Glutamatergic neuron (in vitro differentiated cells): ENCODE measurements at regions not wholly inside any gene's neighbourhood (a gene's known extent, or its start where the extent isn't known, plus 50 kb on each side); places are given as distances from the start of the nearest gene placed in this dataset.
A peak's percentile ranks its signal among the peaks of the same experiment; 100 is the strongest.

Experiments used
- DNase-seq: peaks from one replicate; pipeline ENCODE4 v3.0.0; 2022
- H3K27ac Mint-ChIP-seq: one replicate; pipeline ENCODE4 v1.8.0; 2020; ENCODE audit warnings: mild to moderate bottlenecking, mixed read lengths, inconsistent platforms; ENCODE audit not compliant: unreplicated experiment
- H3K27me3 Mint-ChIP-seq: one replicate; pipeline ENCODE4 v1.8.0; 2020; ENCODE audit warnings: mild to moderate bottlenecking, moderate library complexity, mixed read lengths, inconsistent platforms; ENCODE audit not compliant: unreplicated experiment
- H3K36me3 Mint-ChIP-seq: one replicate; pipeline ENCODE4 v1.8.0; 2020; ENCODE audit warnings: mild to moderate bottlenecking, mixed read lengths, inconsistent platforms; ENCODE audit not compliant: unreplicated experiment
- H3K4me1 Mint-ChIP-seq: one replicate; pipeline ENCODE4 v1.8.0; 2020; ENCODE audit warnings: mild to moderate bottlenecking, low read depth, mixed read lengths, inconsistent platforms; ENCODE audit not compliant: unreplicated experiment
- H3K4me3 Mint-ChIP-seq: one replicate; pipeline ENCODE4 v1.8.0; 2020; ENCODE audit warnings: mild to moderate bottlenecking, mixed read lengths, inconsistent platforms; ENCODE audit not compliant: unreplicated experiment
- H3K9me3 Mint-ChIP-seq: one replicate; pipeline ENCODE4 v1.8.0; 2020; ENCODE audit warnings: mild to moderate bottlenecking, moderate library complexity, mixed read lengths, inconsistent platforms; ENCODE audit not compliant: unreplicated experiment
- TF ChIP-seq, protein P1 (sequence below): fragments of 200-600 bp; sonication (generic); IDR thresholded peaks from one replicate; pipeline ENCODE4 v1.5.0; 2021; ENCODE audit not compliant: partially characterized antibody, unreplicated experiment

DNA sequence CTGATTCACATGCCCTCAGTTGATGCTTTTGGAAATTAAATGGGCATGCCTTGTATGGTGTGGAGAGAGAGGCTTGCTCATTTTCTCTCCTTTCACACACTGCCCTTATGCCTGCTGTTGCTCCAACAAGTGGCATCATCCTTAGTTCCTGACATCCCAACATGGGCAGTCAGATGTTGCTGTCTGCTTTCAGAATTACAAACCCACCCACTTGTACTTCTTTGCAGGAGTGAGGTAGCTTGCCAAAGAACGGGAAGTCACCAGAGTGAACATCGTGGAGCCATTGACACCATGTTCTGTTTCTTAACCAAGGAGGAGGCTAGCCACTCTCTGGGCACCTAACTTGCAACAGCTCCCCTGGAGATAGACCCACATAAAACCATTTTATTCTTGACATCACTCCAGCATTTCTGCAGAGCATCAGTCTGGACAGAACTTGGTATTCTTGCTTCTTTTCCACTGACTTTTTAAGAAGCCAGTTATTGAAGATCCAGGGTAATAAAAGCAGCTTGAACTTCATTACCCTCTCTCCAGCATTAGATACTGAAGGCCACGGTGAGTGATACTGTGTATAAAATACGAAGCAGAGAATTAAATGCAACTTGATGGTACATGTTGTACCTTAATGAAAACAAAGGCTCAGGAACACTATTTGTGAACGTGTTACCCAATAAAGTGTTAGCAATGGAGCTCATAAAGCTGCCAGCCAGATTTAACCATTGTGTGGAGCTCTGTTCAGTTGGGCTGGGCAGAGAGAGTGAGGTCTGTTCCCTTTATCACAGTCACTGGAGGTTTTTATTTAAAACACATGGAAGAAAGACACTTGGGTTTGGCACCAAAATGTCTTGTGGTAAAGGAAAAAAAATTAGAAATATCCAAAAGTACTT is 195.8 kb upstream of the HABP2 start:
- no peak for DNase-seq
- H3K27ac Mint-ChIP-seq = no peak overlapping the region
- H3K4me1 Mint-ChIP-seq = peaks cover 4% of the 10 kb centered on the region
- TF ChIP-seq, protein P1, sequence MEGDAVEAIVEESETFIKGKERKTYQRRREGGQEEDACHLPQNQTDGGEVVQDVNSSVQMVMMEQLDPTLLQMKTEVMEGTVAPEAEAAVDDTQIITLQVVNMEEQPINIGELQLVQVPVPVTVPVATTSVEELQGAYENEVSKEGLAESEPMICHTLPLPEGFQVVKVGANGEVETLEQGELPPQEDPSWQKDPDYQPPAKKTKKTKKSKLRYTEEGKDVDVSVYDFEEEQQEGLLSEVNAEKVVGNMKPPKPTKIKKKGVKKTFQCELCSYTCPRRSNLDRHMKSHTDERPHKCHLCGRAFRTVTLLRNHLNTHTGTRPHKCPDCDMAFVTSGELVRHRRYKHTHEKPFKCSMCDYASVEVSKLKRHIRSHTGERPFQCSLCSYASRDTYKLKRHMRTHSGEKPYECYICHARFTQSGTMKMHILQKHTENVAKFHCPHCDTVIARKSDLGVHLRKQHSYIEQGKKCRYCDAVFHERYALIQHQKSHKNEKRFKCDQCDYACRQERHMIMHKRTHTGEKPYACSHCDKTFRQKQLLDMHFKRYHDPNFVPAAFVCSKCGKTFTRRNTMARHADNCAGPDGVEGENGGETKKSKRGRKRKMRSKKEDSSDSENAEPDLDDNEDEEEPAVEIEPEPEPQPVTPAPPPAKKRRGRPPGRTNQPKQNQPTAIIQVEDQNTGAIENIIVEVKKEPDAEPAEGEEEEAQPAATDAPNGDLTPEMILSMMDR = no peak
- H3K4me3 Mint-ChIP-seq = no peak overlapping the region
- H3K27me3 Mint-ChIP-seq = peaks cover 2% of the 10 kb centered on the region
- H3K36me3 Mint-ChIP-seq = no peaks in the 10 kb centered on the region
- H3K9me3 Mint-ChIP-seq = peaks cover 6% of the 10 kb centered on the region

DNA sequence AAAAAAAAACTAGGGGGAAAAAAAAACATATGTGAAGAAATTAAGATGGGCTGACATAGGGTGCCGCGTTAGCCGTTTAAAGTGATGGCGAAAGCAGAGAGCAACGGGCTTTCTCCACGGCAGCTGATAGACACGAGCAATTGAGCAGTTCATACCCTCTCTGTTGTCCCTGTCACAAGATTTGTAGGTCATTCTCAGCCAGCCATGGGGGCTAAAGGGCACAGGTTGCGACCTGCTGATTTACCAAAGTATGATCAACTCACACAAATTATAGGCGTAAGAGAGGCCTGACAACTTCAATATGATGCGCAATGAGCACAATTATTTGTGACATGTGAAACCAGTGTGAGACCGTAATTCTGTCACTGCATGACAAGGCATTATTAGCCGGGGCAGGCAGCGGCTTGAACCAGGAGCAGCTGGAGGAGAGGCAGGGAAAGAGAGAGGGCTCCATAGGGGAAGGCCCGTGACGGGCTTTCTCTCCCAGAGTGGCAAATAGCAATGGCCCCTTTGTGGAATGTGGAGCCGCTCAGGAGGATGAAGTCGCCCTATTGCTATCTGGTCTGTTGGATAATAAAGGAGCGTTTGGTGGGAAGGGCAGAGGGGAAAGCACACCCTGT is 195.1 kb upstream of the HABP2 start:
- peak; percentile 19 for DNase-seq

DNA sequence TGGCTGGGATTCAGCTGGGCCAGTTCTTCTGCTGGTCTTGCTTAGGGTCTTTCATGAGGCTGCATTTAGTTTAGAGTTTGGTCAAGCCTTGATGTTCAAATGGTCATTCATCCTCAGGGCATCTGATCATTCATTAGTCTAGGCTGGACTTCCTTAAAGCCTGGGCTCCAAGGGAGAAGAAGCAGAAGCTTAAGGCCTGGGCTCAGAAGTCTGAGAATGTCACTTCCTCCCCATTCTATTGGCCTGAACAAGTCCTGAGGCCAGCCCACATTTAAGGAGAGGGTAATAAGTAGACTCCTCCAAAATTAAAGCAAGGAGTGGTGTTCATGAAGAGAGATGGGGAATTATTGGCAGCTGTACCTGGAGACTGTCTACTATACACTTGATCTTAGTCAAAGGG is 193.2 kb upstream of the HABP2 start:
- Mint-ChIP-seq H3K27ac (no peak overlapping the region), H3K9me3 (peaks cover 3% of the 10 kb centered on the region), H3K4me1 (peaks cover 4% of the 10 kb centered on the region), H3K27me3 (peaks cover 2% of the 10 kb centered on the region), H3K36me3 (peaks cover under 1% of the 10 kb centered on the region), H3K4me3 (no peak overlapping the region)
- TF ChIP-seq, protein P1 = no peak
- DNase-seq = no peak

More for the DNA sequence above, 195.1 kb upstream of the HABP2 start:
- Mint-ChIP-seq H3K4me1 (peaks cover 4% of the 10 kb centered on the region), H3K36me3 (no peaks in the 10 kb centered on the region), H3K9me3 (peaks cover 6% of the 10 kb centered on the region), H3K4me3 (no peak overlapping the region), H3K27ac (no peak overlapping the region), H3K27me3 (peaks cover 2% of the 10 kb centered on the region)
- TF ChIP-seq, protein P1 = no peak

GRCh38 chr10:113360870-113361269 is 192.0 kb upstream of the HABP2 start:
- no peak overlapping the region for H3K27ac Mint-ChIP-seq
- TF ChIP-seq, protein P1 = no peak
- H3K27me3 Mint-ChIP-seq = peaks cover 2% of the 10 kb centered on the region
- H3K9me3 Mint-ChIP-seq = peaks cover 3% of the 10 kb centered on the region
- H3K4me1 Mint-ChIP-seq = peaks cover 4% of the 10 kb centered on the region
- no peak for DNase-seq
- peaks cover 4% of the 10 kb centered on the region for H3K36me3 Mint-ChIP-seq
- no peak overlapping the region for H3K4me3 Mint-ChIP-seq

- TF ChIP-seq, protein P1 = no peak
- no peak overlapping the region for H3K4me3 Mint-ChIP-seq
- DNase-seq = no peak
- H3K27ac Mint-ChIP-seq = no peak overlapping the region
- peaks cover 2% of the 10 kb centered on the region for H3K9me3 Mint-ChIP-seq
- peaks cover 4% of the 10 kb centered on the region for H3K36me3 Mint-ChIP-seq
- H3K4me1 Mint-ChIP-seq = peaks cover 4% of the 10 kb centered on the region
- peaks cover 2% of the 10 kb centered on the region for H3K27me3 Mint-ChIP-seq
Measured at GRCh38 chr10:113362645-113363091, 190.2 kb upstream of the HABP2 start.
